ENCODE measurements at regions not wholly inside any gene's neighbourhood (a gene's known extent, or its start where the extent isn't known, plus 50 kb on each side); places are given as distances from the start of the nearest gene placed in this dataset.

- TF ChIP-seq CTCF (IDR thresholded peaks at IDR 0.05) (no peak), POLR2A (IDR thresholded peaks at IDR 0.05) (no peak)
Observed at GRCh38 chr11:109783840-109784239, 309.4 kb upstream of the ZC3H12C start.
